DND-41 (cell line): ENCODE measurements at regions not wholly inside any gene's neighbourhood (a gene's known extent, or its start where the extent isn't known, plus 50 kb on each side); places are given as distances from the start of the nearest gene placed in this dataset.
"Not testable (repeated sequence)": the region's sequence is repeated elsewhere in the genome, so short reads cannot be mapped to it uniquely, and the experiment has no call there.

Experiments
- ATAC-seq: fragments of 200-7000 bp; cut with Tn5 transposase; 3 replicates; pipeline ENCODE4 v1.9.1; 2021; ENCODE audit warnings: low read depth; ENCODE audit not compliant: insufficient read depth
- DNase-seq: peaks from one replicate; pipeline ENCODE4 v3.0.0-alpha.2; 2020
- H2AFZ ChIP-seq: 2 replicates; pipeline ENCODE4 v1.6.0; 2012; ENCODE audit warnings: low read depth, low read length
- H3K27ac ChIP-seq: 2 replicates; pipeline ENCODE4 v1.5.1; 2012; ENCODE audit warnings: low read length, inconsistent platforms
- H3K27me3 ChIP-seq: fragments of 200-600 bp; sonication (generic); 2 replicates; pipeline ENCODE4 v1.6.0; 2012; ENCODE audit warnings: low read length, mild to moderate bottlenecking, inconsistent platforms; ENCODE audit not compliant: insufficient read depth, poor library complexity
- H3K36me3 ChIP-seq: 2 replicates; pipeline ENCODE4 v1.5.1; 2012; ENCODE audit warnings: low read length, inconsistent platforms; ENCODE audit not compliant: insufficient read depth
- H3K4me1 ChIP-seq: 2 replicates; pipeline ENCODE4 v1.5.1; 2012; ENCODE audit warnings: mild to moderate bottlenecking, low read length; ENCODE audit not compliant: insufficient read depth
- H3K4me2 ChIP-seq: 2 replicates; pipeline ENCODE4 v1.6.0; 2012; ENCODE audit warnings: mild to moderate bottlenecking, moderate library complexity, low read length, inconsistent platforms; ENCODE audit not compliant: insufficient read depth
- H3K4me3 ChIP-seq, 2 experiments: fragments of 200-600 bp in 1 of 2; shearing (Covaris generic) in 1 of 2; 2 replicates each; pipeline ENCODE4 v1.5.1; 2012 to 2016; ENCODE audit warnings: inconsistent platforms in 2 of 2, low read length in 2 of 2, mild to moderate bottlenecking in 2 of 2, low read depth in 1 of 2, moderate library complexity in 1 of 2
- H3K79me2 ChIP-seq: 2 replicates; pipeline ENCODE4 v1.6.0; 2012; ENCODE audit warnings: low read length, inconsistent platforms; ENCODE audit not compliant: insufficient read depth
- H3K9ac ChIP-seq: 2 replicates; pipeline ENCODE4 v1.6.0; 2012; ENCODE audit warnings: low read depth, mild to moderate bottlenecking, inconsistent platforms, low read length, moderate library complexity
- H3K9me3 ChIP-seq: 2 replicates; pipeline ENCODE4 v1.5.1; 2012; ENCODE audit warnings: low read length, moderate library complexity, mild to moderate bottlenecking, inconsistent platforms; ENCODE audit not compliant: insufficient read depth, severe bottlenecking
- H4K20me1 ChIP-seq: 2 replicates; pipeline ENCODE4 v1.6.0; 2012; ENCODE audit warnings: low read length; ENCODE audit not compliant: insufficient read depth
- EZH2 ChIP-seq: IDR thresholded peaks from 3 replicates; pipeline ENCODE4 v1.6.1; 2012; ENCODE audit warnings: borderline replicate concordance, low read depth, mild to moderate bottlenecking, moderate library complexity, low read length, inconsistent platforms; ENCODE audit not compliant: severe bottlenecking
- TF ChIP-seq, protein P1 (sequence below): IDR thresholded peaks from 2 replicates; pipeline ENCODE4 v1.5.1; 2012; ENCODE audit warnings: borderline replicate concordance, low read length, moderate library complexity, mild to moderate bottlenecking; ENCODE audit not compliant: poor library complexity, severe bottlenecking; ENCODE audit errors: extremely low read depth

DNA sequence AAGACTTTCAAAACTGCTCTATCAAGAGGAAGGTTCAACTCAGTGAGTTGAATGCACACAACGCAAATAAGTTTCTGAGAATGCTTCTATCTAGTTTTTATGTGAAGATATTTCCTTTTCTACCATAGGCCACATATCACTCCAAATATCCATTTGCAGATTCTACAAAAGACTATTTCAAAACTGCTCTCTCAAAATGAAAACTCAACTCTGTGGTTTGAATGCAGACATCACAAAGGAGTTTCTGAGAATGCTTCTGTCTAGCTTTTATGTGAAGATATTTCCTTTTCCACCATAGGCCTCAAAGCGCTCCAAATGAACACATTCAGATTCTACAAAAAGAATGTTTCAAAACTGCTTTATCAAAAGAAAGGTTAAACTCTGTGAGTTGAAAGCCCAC is 1093.1 kb upstream of the DEFB115 start:
- H3K9ac ChIP-seq, H3K9me3 ChIP-seq, H3K4me2 ChIP-seq, H3K27me3 ChIP-seq, H4K20me1 ChIP-seq, H2AFZ ChIP-seq, H3K27ac ChIP-seq, H3K36me3 ChIP-seq, H3K79me2 ChIP-seq, H3K4me3 ChIP-seq, H3K4me1 ChIP-seq, DNase-seq: not testable (repeated sequence)
- ATAC-seq, result 0 out of 3 replicates have a peak, but pooled peaks have one; percentile 47

DNA sequence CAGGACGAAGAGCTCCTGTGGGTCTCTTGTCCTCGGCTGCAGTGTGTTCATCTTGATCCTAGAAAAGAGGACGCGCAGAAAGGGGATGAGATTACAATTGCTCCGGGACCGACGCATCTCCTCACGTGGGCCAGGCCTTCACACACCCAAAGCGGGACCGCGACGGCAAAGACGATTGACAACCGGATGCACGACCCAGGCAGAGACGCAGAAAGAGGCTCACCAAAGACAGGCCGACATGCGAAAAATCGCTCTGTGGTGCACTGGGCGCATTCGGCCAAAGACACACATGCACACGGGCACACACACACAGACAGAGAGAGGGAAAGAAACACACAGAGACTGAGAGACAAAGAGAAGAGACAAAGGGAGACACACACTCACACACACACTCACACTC is 1089.9 kb upstream of the DEFB115 start:
- H3K4me2 ChIP-seq, result no peak overlapping the region
- DNase-seq (no peak), ATAC-seq (no peak)
- no peak overlapping the region for H2AFZ ChIP-seq
- H3K4me3 ChIP-seq, result no peak overlapping the region
- no peaks in the 10 kb centered on the region for H3K36me3 ChIP-seq
- no peak overlapping the region for H3K9ac ChIP-seq
- H3K4me1 ChIP-seq, result no peaks in the 10 kb centered on the region
- H4K20me1 ChIP-seq, result no peaks in the 10 kb centered on the region
- no peak overlapping the region for H3K27ac ChIP-seq
- peaks cover 3% of the 10 kb centered on the region for H3K9me3 ChIP-seq
- H3K27me3 ChIP-seq, result no peaks in the 10 kb centered on the region
- TF ChIP-seq EZH2, result no peak
- TF ChIP-seq, protein P1, sequence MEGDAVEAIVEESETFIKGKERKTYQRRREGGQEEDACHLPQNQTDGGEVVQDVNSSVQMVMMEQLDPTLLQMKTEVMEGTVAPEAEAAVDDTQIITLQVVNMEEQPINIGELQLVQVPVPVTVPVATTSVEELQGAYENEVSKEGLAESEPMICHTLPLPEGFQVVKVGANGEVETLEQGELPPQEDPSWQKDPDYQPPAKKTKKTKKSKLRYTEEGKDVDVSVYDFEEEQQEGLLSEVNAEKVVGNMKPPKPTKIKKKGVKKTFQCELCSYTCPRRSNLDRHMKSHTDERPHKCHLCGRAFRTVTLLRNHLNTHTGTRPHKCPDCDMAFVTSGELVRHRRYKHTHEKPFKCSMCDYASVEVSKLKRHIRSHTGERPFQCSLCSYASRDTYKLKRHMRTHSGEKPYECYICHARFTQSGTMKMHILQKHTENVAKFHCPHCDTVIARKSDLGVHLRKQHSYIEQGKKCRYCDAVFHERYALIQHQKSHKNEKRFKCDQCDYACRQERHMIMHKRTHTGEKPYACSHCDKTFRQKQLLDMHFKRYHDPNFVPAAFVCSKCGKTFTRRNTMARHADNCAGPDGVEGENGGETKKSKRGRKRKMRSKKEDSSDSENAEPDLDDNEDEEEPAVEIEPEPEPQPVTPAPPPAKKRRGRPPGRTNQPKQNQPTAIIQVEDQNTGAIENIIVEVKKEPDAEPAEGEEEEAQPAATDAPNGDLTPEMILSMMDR, result no peak
- no peaks in the 10 kb centered on the region for H3K79me2 ChIP-seq

- Histone ChIP-seq H3K79me2 (no peaks in the 10 kb centered on the region), H3K9me3 (peaks cover 3% of the 10 kb centered on the region), H2AFZ (no peak overlapping the region), H3K4me1 (no peaks in the 10 kb centered on the region), H4K20me1 (no peaks in the 10 kb centered on the region), H3K4me2 (no peak overlapping the region), H3K27ac (no peak overlapping the region), H3K9ac (no peak overlapping the region), H3K36me3 (no peaks in the 10 kb centered on the region), H3K27me3 (no peaks in the 10 kb centered on the region), H3K4me3 (no peak overlapping the region)
- DNase-seq, result no peak
- TF ChIP-seq, protein P1, result no peak
- TF ChIP-seq EZH2, result no peak
- ATAC-seq, result no peak
Measured at GRCh38 chr20:30168025-30168799, 1089.3 kb upstream of the DEFB115 start.

GRCh38 chr20:30168800-30169138 is 1088.7 kb upstream of the DEFB115 start:
- Histone ChIP-seq H3K4me3 (no peak overlapping the region), H4K20me1 (no peaks in the 10 kb centered on the region), H2AFZ (no peak overlapping the region), H3K9me3 (peaks cover 3% of the 10 kb centered on the region), H3K4me1 (0 out of 2 replicates have a peak, but pooled peaks cover 4% of the 10 kb centered on the region), H3K27me3 (no peaks in the 10 kb centered on the region), H3K27ac (no peak overlapping the region), H3K9ac (no peak overlapping the region), H3K4me2 (no peak overlapping the region), H3K79me2 (no peaks in the 10 kb centered on the region), H3K36me3 (no peaks in the 10 kb centered on the region)
- DNase-seq (no peak), ATAC-seq (no peak)
- TF ChIP-seq, protein P1, result no peak
- no peak for TF ChIP-seq EZH2
